NCI-H524 (cell line): ENCODE measurements at regions not wholly inside any gene's neighbourhood (a gene's known extent, or its start where the extent isn't known, plus 50 kb on each side); places are given as distances from the start of the nearest gene placed in this dataset.

Source experiments
- DNase-seq, 2 experiments: peaks; one replicate each; lab custom pipeline; 2025; lab: John Stamatoyannopoulos, UW

DNA sequence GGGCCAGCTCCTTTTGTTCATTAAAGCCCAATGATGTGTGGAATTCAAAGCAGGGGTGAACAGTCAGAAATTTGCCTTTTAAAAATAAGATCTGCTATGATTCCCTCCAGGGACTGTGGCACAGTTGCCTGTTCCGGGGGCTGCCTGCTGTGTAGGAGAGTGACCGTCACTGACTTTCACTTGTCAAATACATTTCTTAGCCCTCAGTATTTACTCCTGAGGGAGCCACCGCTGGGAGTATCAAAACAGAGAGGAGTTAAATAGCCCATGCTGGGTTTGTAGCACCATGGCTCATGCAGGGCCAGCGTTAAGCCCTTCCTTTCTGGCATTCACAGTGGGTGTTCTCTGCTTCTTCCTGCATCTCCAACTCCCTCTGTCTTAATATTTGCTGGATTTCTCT is 897.8 kb downstream of the SORCS3 start:
- DNase-seq = no peak

- no peak for DNase-seq
Measured at GRCh38 chr10:105535478-105535877, 894.4 kb downstream of the SORCS3 start.

DNA sequence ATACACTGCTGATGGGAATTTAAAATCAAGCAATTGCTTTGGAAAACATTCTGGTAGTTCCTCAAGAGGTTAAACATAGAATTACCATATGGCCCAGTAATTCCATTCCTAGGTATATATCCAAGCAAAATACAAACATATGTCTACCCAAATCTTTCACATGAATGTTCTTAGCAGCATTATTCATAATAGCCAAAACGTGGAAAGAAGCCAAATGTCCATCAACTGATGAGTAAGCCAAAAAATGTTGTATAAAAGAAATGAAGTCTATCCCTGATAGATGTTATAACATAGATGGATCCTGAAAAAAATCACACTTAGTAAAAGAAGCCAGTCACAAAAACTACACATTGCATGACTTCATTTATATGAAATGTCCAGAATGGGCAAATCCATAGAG is 893.0 kb downstream of the SORCS3 start:
- DNase-seq = no peak

GRCh38 chr10:105516511-105516910 is 875.4 kb downstream of the SORCS3 start:
- no peak for DNase-seq

GRCh38 chr10:105514106-105514505 is 873.0 kb downstream of the SORCS3 start:
- DNase-seq = no peak

DNA sequence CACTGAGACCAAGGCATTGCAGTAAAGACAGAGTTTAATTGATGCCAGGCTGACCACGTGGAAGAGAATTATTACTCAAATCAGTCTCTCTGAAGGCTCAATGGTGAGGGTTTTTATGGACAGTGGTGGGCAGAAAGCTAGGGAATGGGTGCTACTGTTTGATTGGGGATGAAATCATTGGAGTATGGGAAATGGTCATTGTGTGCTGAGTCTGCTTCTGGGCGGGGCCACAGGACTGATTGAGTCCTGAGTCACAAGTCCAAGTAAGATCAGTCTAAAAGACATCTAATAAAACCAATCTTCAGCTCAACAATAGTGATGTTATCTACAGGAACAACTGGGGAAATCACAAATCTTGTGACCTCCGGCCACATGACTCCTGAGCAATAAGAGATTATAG is 868.4 kb downstream of the SORCS3 start:
- DNase-seq = no peak

DNA sequence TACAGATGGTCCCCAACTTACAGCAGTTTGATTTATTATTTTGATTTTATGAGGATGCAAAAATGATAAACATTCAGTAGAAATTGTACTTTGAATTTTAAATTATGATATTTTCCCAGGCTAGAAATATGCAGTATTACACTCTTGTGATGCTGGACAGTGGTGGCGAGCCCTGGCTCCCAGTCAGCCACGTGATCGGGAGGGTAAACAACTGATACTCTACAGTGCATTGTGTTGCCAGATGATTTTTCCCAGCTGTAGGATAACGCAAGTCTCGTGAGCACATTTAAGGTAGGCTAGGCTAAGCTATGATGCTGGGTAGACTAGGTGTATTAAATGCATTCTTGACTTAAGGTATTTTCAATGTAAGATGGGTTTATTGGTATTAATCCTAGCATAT is 865.2 kb downstream of the SORCS3 start:
- DNase-seq = no peak

GRCh38 chr10:105503714-105504113 is 862.6 kb downstream of the SORCS3 start:
- no peak for DNase-seq

DNA sequence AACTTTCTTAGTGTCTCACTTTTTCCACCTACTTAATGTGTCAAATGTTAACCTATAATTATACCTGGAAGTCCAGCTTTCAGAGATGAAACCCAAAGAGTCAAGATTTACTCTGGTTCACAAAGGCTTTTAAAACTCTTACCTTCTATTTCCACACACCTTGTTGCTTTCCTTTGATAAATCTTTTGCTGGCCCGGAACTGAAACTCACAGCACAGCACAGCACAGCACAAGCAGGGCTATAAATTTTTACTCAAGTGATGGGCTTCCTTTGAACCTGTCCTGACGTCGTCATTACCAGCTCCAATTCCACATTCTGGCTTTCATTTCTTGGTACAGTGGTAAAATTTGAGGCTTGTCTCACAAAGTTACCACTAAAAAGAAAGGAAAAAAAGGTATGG is 861.0 kb downstream of the SORCS3 start:
- no peak for DNase-seq

DNA sequence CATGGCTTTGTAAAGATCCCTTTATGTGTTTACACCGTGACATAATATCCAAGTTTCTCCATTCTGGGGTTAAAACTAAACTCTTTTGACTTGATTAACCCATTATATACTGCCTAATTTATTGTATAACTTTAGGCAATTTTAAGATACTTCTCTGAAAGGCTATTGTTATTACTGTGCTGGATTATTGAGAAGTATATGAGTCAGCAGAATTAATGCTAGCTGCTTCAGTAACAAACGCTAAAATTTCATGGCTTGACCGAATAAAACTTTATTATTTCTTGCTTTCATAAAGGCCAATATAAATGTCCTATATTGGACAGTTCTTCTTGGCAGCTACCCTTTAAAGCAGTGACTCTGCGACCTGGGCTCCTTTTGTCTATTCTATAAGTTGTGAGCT is 853.9 kb downstream of the SORCS3 start:
- no peak for DNase-seq

- DNase-seq = no peak
Measured at GRCh38 chr10:105494303-105494702, 853.2 kb downstream of the SORCS3 start.

DNA sequence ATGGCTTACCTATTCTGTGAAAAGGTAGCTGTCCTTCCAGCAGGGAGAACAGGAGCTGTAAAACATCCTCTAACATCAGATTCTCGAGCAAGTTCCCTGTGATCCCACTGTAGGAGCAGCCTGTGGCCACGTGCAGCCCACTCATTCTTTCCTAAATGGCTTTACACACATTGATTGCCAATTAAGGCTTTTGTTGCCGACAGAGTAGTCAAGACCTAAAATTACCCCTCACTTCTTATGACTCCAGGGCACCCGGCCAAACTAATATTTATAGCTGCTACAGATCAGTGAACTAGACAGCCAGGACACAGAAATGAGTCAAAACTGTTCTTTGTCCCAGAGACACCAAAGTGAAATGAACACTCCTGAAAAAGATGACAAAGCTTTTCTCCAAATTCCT is 832.1 kb downstream of the SORCS3 start:
- no peak for DNase-seq

DNA sequence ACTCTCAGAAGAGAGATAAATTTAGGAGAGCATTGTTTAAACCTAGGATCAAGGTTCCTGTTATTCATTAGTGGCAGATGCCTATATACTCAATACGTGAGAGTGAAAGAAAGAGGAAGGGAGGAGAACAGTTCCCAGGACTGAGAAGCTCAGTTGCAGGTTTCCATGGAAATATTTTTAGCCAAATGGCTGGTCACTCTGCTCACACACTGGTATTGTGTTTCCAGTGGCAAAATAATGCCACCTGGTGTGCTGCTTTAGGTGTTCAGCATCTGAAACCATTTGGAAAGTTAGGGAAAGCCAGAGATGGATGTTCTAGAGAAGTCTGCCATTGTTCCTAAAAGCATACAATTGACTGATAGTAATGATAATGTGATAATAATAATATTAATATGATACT is 827.7 kb downstream of the SORCS3 start:
- no peak for DNase-seq

DNA sequence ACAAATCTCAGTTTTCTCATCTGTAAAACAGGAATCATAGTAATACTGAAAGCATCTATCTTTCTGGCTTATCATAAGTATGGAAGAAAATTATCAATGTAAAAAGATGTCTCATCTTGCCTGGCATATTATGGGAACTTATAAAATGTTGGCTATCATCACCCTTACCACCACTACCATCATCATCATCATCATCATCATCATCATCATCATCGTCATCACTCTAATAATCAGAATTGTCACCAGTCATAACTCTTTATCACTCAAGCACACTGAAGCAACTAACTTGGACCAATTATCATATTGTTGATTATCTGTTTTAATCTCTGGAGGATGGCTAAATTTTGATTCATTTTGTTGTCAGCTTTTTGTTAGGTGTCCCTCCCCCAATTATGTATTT is 825.4 kb downstream of the SORCS3 start:
- no peak for DNase-seq

DNA sequence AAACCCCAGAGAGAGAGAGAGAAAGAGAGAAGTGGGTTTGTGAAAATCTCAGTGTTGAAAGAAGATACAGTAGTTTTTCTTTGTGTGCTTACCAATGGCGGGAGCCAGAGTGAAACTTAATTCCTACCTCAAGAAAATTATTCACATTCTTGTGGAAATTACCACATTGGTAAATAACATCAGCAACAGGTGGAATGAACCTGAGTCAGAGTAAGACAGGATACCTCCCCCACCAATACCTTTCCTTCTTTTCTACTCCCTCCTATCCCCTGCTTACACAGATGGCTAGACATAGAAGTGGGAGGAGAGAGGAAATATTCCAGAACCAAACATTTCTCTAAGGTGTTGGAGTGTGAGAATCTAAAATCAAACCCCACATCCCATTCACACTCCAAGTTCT is 793.9 kb downstream of the SORCS3 start:
- no peak for DNase-seq

DNA sequence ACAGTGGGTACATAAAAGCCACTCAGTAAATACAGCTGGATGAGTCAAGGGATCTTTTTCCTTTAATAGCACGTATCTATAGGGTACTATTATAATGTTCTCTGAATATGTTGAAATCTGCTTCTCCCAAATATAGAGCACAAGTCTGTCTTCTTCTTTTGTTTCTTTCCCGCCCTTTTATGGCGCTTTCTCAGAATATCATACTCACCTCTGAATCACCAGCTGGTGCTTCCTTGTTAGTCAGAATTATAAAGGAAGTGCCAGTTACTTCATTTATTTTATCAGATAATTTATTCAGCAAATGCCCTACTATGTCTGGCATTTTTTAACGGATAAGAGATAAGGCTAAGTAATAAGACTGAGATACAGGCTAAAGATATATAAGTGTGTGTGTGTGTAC is 772.9 kb downstream of the SORCS3 start:
- DNase-seq = no peak

- no peak for DNase-seq
Measured at GRCh38 chr10:105409370-105409769, 768.3 kb downstream of the SORCS3 start.

GRCh38 chr10:105406488-105406887 is 765.4 kb downstream of the SORCS3 start:
- no peak for DNase-seq

- no peak for DNase-seq
Measured at GRCh38 chr10:105398202-105398601, 757.1 kb downstream of the SORCS3 start.

GRCh38 chr10:105391670-105392351 is 750.7 kb downstream of the SORCS3 start:
- DNase-seq = no peak

GRCh38 chr10:105387971-105388370 is 746.9 kb downstream of the SORCS3 start:
- no peak for DNase-seq

DNA sequence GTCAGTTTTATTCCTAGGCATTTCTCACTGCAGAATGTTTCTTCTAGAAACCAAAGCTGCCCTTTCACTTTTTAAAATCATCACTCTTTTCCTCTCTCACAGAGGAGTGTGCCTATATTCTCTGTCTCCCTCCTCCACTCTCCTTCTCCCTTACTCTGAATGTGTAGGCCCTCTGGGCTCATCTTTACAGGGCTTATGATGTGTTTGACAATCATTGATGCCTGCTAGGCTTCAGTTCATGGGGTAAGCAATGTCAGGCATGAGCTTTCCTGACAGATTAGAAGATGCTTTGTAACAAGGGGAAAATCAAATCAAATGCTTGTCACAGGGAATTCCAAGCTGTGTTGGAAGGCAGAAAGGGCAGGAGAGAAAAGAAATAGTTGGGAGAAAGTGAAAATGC is 742.9 kb downstream of the SORCS3 start:
- DNase-seq = no peak

DNA sequence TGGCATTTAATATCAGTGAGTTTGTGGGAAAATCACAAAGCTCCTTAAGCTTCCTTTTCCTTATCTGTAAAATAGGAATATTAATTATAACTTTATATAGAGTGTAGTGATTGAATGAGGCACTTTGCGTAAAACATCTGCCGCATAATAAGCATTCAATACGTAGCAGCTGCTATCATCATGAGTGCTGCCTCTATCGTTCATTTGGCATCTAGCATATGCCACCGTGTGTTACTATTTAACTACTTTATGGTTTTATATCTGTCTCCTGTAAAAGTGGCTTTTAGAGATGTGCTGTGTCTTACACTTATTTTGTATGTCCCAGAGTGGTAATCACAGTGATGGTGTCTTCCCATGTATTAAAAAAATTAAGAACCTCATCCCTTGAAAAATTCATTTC is 729.6 kb downstream of the SORCS3 start:
- DNase-seq = no peak

GRCh38 chr10:105359708-105360107 is 718.6 kb downstream of the SORCS3 start:
- DNase-seq = no peak

GRCh38 chr10:105358911-105359310 is 717.8 kb downstream of the SORCS3 start:
- DNase-seq = no peak
